ENCODE measurements at regions not wholly inside any gene's neighbourhood (a gene's known extent, or its start where the extent isn't known, plus 50 kb on each side); places are given as distances from the start of the nearest gene placed in this dataset.

- Histone ChIP-seq H3K27ac (ENCODE audit: insufficient read length, low read depth, low read length) (no peak overlapping the region), H2BK20ac (ENCODE audit: low read depth, low read length, poor library complexity, severe bottlenecking) (no peak overlapping the region), H2BK12ac (ENCODE audit: insufficient read length, low read depth, low read length) (no peak overlapping the region), H3K79me2 (ENCODE audit: insufficient read depth, low read length) (no peaks in the 10 kb centered on the region), H3K27me3 (ENCODE audit: insufficient read depth, low read length) (no peaks in the 10 kb centered on the region), H3T11ph (ENCODE audit: low read length) (no peak overlapping the region), H3K23me2 (ENCODE audit: insufficient read length, low read depth, low read length, poor library complexity, severe bottlenecking) (no peaks in the 10 kb centered on the region), H4K91ac (ENCODE audit: insufficient read length, low read depth, low read length) (no peak overlapping the region), H3K4me2 (ENCODE audit: insufficient read depth, insufficient read length, low read length) (no peak overlapping the region), H3K4ac (ENCODE audit: low read depth, low read length) (no peak overlapping the region), H4K5ac (ENCODE audit: insufficient read length, low read depth, low read length) (no peak overlapping the region), H2BK15ac (ENCODE audit: low read depth, low read length) (no peak overlapping the region), H2BK120ac (ENCODE audit: low read depth, low read length, poor library complexity, severe bottlenecking) (no peak overlapping the region), H2AK5ac (ENCODE audit: insufficient read length, low read length) (no peak overlapping the region), H2BK5ac (ENCODE audit: insufficient read length, low read length) (no peak overlapping the region), H3K14ac (ENCODE audit: insufficient read depth, low read length) (no peak overlapping the region), H3K9me3 (ENCODE audit: control insufficient read depth, low read depth, low read length) (no peaks in the 10 kb centered on the region), H3K9ac (ENCODE audit: extremely low read depth, insufficient read length, low read length) (no peak overlapping the region), H4K8ac (replicated peaks; ENCODE audit: insufficient read length, low read depth, low read length) (no peak overlapping the region), H3K79me1 (ENCODE audit: insufficient read depth, low read depth, low read length, poor library complexity, severe bottlenecking) (no peaks in the 10 kb centered on the region), H4K20me1 (ENCODE audit: control insufficient read depth, insufficient read depth, insufficient read length) (no peaks in the 10 kb centered on the region), H3K18ac (ENCODE audit: insufficient read length, low read depth, low read length) (no peak overlapping the region), H3K23ac (ENCODE audit: insufficient read length, low read depth, low read length) (no peak overlapping the region), H3K4me1 (ENCODE audit: insufficient read depth, low read length) (no peaks in the 10 kb centered on the region), H3K56ac (ENCODE audit: insufficient read length, low read depth, low read length) (no peak overlapping the region), H2AFZ (ENCODE audit: low read length) (no peak overlapping the region)
- Mint-ChIP-seq H3K36me3 (ENCODE audit: insufficient read depth in 1 of 3, low read depth in 3 of 3) (peaks cover 0 to 2% (median 0%) of the 10 kb centered on the region in 3 experiments; a peak in 1 of 7 replicates), H3K4me3 (no peak overlapping the region), H3K4me1 (peaks cover 9 to 11% of the 10 kb centered on the region in 2 experiments), H3K27me3 (ENCODE audit: low read depth) (no peaks in the 10 kb centered on the region), H3K27ac (no peak overlapping the region), H3K9me3 (no peaks in the 10 kb centered on the region)
- no peak for DNase-seq
- no peak for TF ChIP-seq CTCF (conservative IDR thresholded peaks at IDR 0.05)
- no CpG with 5 or more reads among the region's 8 CpGs for WGBS (ENCODE audit: extremely low coverage, insufficient read length, low lambda C conversion rate)
Measured at GRCh38 chr13:107239213-107239612, 671.3 kb upstream of the ARGLU1 start.

Data from H9 (cell line).